ENCODE measurements at regions not wholly inside any gene's neighbourhood (a gene's known extent, or its start where the extent isn't known, plus 50 kb on each side); places are given as distances from the start of the nearest gene placed in this dataset.

GRCh38 chr21:14869984-14870852 is 194.6 kb downstream of the NRIP1 start:
- Histone ChIP-seq H3K27me3 (no peaks in the 10 kb centered on the region), H3K9me3 (ENCODE audit: low read depth) (no peaks in the 10 kb centered on the region), H3K9ac (no peak overlapping the region), H3F3A (ENCODE audit: low read depth) (peaks cover 9% of the 10 kb centered on the region), H3K27ac (no peak overlapping the region), H3K79me2 (ENCODE audit: low read depth) (no peaks in the 10 kb centered on the region), H3K36me3 (no peaks in the 10 kb centered on the region), H3K4me3 (no peak overlapping the region), H3K4me2 (no peak overlapping the region), H4K20me1 (ENCODE audit: low read depth) (no peaks in the 10 kb centered on the region), H3K4me1 (peaks cover 14% of the 10 kb centered on the region), H2AFZ (replicated peaks) (no peak overlapping the region)
- H3K9me3 Mint-ChIP-seq, result no peaks in the 10 kb centered on the region
- no peaks in the 10 kb centered on the region for H3K27me3 Mint-ChIP-seq (ENCODE audit: insufficient read depth, low read depth)
- no peak for DNase-seq (ENCODE audit: low spot score)
- peaks cover 37% of the 10 kb centered on the region for H3K4me1 Mint-ChIP-seq
- no peak overlapping the region for H3K4me3 Mint-ChIP-seq
- no peak overlapping the region for H3K27ac Mint-ChIP-seq
- TF ChIP-seq EZH2phosphoT487 (IDR thresholded peaks at IDR 0.05) (no peak), EZH2 (IDR thresholded peaks at IDR 0.05) (no peak), CTCF (IDR thresholded peaks at IDR 0.05) (no peak)
- no peaks in the 10 kb centered on the region for H3K36me3 Mint-ChIP-seq

- Histone ChIP-seq H3K4me1 (peaks cover 19% of the 10 kb centered on the region), H3K27me3 (no peaks in the 10 kb centered on the region), H2AFZ (replicated peaks) (no peak overlapping the region), H3K4me2 (no peak overlapping the region), H3F3A (ENCODE audit: low read depth) (peaks cover 12% of the 10 kb centered on the region), H3K9me3 (ENCODE audit: low read depth) (no peaks in the 10 kb centered on the region), H3K79me2 (ENCODE audit: low read depth) (no peaks in the 10 kb centered on the region), H4K20me1 (ENCODE audit: low read depth) (no peaks in the 10 kb centered on the region), H3K27ac (no peak overlapping the region), H3K9ac (no peak overlapping the region), H3K36me3 (no peaks in the 10 kb centered on the region), H3K4me3 (no peak overlapping the region)
- Mint-ChIP-seq H3K27me3 (ENCODE audit: insufficient read depth, low read depth) (no peaks in the 10 kb centered on the region), H3K36me3 (no peaks in the 10 kb centered on the region), H3K9me3 (no peaks in the 10 kb centered on the region), H3K27ac (no peak overlapping the region), H3K4me3 (no peak overlapping the region), H3K4me1 (peaks cover 42% of the 10 kb centered on the region)
- no peak for TF ChIP-seq CTCF (IDR thresholded peaks at IDR 0.05)
- no peak for TF ChIP-seq EZH2 (IDR thresholded peaks at IDR 0.05)
- no peak for TF ChIP-seq EZH2phosphoT487 (IDR thresholded peaks at IDR 0.05)
- no peak for DNase-seq (ENCODE audit: low spot score)
Measured at GRCh38 chr21:14866859-14867765, 197.7 kb downstream of the NRIP1 start.

- H3K36me3 ChIP-seq, result no peaks in the 10 kb centered on the region
- H3K9me3 ChIP-seq (ENCODE audit: low read depth), result no peaks in the 10 kb centered on the region
- TF ChIP-seq CTCF (IDR thresholded peaks at IDR 0.05) (peak; percentile 68), EZH2 (IDR thresholded peaks at IDR 0.05) (no peak)
- DNase-seq (ENCODE audit: low spot score), result peak; percentile 69
- no peaks in the 10 kb centered on the region for H3K27me3 ChIP-seq
- H3F3A ChIP-seq (ENCODE audit: low read depth), result peaks cover 12% of the 10 kb centered on the region
- H3K4me3 ChIP-seq, result no peak overlapping the region
- no peak overlapping the region for H3K9ac ChIP-seq
- H3K4me1 ChIP-seq, result peaks cover 19% of the 10 kb centered on the region
- H2AFZ ChIP-seq (replicated peaks), result no peak overlapping the region
- Mint-ChIP-seq H3K27me3 (ENCODE audit: insufficient read depth, low read depth) (no peaks in the 10 kb centered on the region), H3K27ac (no peak overlapping the region), H3K9me3 (peaks cover 19% of the 10 kb centered on the region), H3K4me1 (peaks cover 31% of the 10 kb centered on the region), H3K4me3 (no peak overlapping the region), H3K36me3 (peaks cover 8% of the 10 kb centered on the region)
- no peak overlapping the region for H3K27ac ChIP-seq
- H3K79me2 ChIP-seq (ENCODE audit: low read depth), result no peaks in the 10 kb centered on the region
- no peaks in the 10 kb centered on the region for H4K20me1 ChIP-seq (ENCODE audit: low read depth)
- peak overlapping the region; percentile 16 for H3K4me2 ChIP-seq
Measured at GRCh38 chr21:14864211-14865021, 200.4 kb downstream of the NRIP1 start.
